SK-N-MC (cell line): ENCODE measurements at regions not wholly inside any gene's neighbourhood (a gene's known extent, or its start where the extent isn't known, plus 50 kb on each side); places are given as distances from the start of the nearest gene placed in this dataset.
"Not testable (repeated sequence)": the region's sequence is repeated elsewhere in the genome, so short reads cannot be mapped to it uniquely, and the experiment has no call there.

ENCODE experiments used
- DNase-seq: peaks from one replicate; pipeline ENCODE4 v3.0.0-alpha.2; 2011; ENCODE audit warnings: low read depth, low spot score
- H3K27ac ChIP-seq: fragments of 200-600 bp; sonication (generic); 2 replicates; pipeline ENCODE4 v1.5.1; 2016; ENCODE audit warnings: mixed run types
- H3K36me3 ChIP-seq: fragments of 200-600 bp; sonication (generic); 2 replicates; pipeline ENCODE4 v1.6.1; 2017; ENCODE audit warnings: antibody characterized with exemption, low read length, mixed read lengths; ENCODE audit not compliant: insufficient read depth
- H3K4me3 ChIP-seq: fragments of 200-600 bp; sonication (generic); 2 replicates; pipeline ENCODE4 v1.5.1; 2016
- H3K9ac ChIP-seq: fragments of 200-600 bp; sonication (generic); 2 replicates; pipeline ENCODE4 v1.8.0; 2017; ENCODE audit warnings: mixed run types, mixed read lengths; ENCODE audit not compliant: insufficient read length
- H3K9me3 ChIP-seq: fragments of 200-600 bp; sonication (generic); 2 replicates; pipeline ENCODE4 v1.6.1; 2017; ENCODE audit warnings: low read depth, mild to moderate bottlenecking, antibody characterized with exemption, low read length, moderate library complexity, mixed read lengths
- EZH2 ChIP-seq: fragments of 200-600 bp; sonication (generic); IDR thresholded peaks from one replicate; pipeline ENCODE4 v1.6.1; 2017; ENCODE audit warnings: antibody characterized with exemption
- FOXP2 ChIP-seq: optimal IDR thresholded peaks from 2 replicates; pipeline ENCODE3; 2011; ENCODE audit warnings: mild to moderate bottlenecking, moderate library complexity; ENCODE audit not compliant: insufficient read depth; ENCODE audit errors: extremely low read length, control extremely low read depth
- POLR2AphosphoS5 ChIP-seq: IDR thresholded peaks from 2 replicates; pipeline ENCODE4 v1.6.1; 2012; ENCODE audit warnings: mild to moderate bottlenecking, low read depth, low read length, borderline replicate concordance

DNA sequence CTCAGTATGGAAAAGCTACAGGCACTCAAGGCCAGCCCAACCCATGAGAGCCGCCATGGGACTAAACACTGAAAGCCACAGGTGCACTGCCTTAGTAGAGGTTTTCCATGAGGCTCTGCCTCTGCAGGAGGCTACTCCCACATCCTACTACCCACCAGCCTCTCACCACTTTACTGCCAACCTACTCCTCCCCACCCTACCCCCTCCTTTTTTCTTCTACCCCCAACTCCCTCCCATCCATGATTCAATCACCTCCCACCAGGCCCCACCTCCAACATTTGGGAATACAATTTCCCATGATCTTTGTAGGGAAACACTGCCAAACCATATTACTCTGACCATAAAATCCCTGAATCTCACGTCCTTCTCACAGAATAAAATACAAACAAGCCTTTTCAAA, 101.6 kb upstream of the CTSV start:
- Histone ChIP-seq H3K9ac (no peak overlapping the region), H3K9me3 (no peaks in the 10 kb centered on the region), H3K36me3 (no peaks in the 10 kb centered on the region), H3K4me3 (no peak overlapping the region), H3K27ac (no peak overlapping the region)
- DNase-seq, result no peak
- TF ChIP-seq POLR2AphosphoS5 (no peak), EZH2 (no peak), FOXP2 (no peak)

DNA sequence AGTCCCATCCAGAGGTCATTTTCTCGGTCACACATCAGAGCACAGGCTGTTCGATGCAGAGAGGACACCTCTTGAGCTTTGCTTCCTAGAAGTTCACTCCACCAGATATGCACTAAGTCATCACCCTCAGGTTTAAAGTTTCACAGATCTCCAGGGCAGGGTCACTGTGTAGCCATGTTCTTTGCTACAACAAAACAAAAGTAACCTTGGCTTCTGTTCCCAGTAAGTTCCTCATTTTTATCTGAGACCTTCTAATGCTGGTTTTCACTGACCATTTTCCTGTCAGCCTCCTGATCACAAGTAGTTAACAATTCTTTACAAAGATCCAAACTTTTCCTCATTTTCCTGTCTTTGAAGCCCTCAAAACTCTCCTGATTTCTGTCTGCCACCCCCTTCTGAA, 97.5 kb upstream of the CTSV start:
- H3K9ac ChIP-seq, result no peak overlapping the region
- H3K9me3 ChIP-seq, result no peaks in the 10 kb centered on the region
- no peak overlapping the region for H3K27ac ChIP-seq
- DNase-seq, result no peak
- TF ChIP-seq POLR2AphosphoS5 (no peak), EZH2 (no peak), FOXP2 (no peak)
- no peaks in the 10 kb centered on the region for H3K36me3 ChIP-seq
- no peak overlapping the region for H3K4me3 ChIP-seq

DNA sequence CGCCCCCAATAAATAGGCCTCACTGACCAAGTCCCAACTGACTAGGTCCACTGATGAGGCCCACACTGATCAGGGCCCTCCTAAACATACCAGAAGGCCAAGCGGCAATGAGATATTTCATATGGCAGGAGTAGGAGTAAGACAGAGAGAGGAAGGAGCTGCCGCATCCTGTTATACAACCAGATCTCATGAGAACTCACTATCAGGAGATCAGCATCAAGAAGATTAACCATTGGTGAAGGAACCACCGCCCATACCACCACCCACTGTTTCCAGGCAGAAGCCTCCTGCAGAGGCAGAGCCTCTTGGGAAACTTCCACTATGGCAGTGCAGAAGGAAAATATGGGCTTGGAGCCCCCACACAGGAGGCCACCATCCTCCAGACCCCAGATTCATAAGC, 95.0 kb upstream of the CTSV start:
- H3K9me3 ChIP-seq, H3K27ac ChIP-seq, DNase-seq, H3K4me3 ChIP-seq, H3K36me3 ChIP-seq, H3K9ac ChIP-seq: not testable (repeated sequence)

DNA sequence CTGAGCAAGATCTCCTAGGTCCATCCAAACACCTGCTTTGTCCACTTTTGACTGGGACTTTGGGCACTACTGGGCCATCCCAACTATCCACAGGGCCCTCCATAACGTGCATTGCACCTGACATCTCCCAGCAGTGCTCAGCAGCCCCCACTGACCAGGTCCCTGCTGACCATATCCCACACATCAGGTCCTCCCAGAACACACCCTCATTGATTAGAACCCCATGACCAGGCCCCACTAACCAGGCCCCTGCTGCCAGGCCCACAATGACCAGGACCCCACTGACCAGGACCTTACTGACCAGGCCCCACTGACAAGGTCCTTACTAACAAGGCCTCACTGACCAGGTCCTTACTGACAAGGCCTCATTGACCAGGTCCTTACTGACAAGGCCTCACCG, 93.9 kb upstream of the CTSV start:
- DNase-seq, result no peak
- Histone ChIP-seq H3K9me3 (no peaks in the 10 kb centered on the region), H3K9ac (no peak overlapping the region), H3K4me3 (no peak overlapping the region), H3K27ac (no peak overlapping the region), H3K36me3 (no peaks in the 10 kb centered on the region)
- TF ChIP-seq EZH2, result no peak
- no peak for TF ChIP-seq FOXP2
- no peak for TF ChIP-seq POLR2AphosphoS5

DNA sequence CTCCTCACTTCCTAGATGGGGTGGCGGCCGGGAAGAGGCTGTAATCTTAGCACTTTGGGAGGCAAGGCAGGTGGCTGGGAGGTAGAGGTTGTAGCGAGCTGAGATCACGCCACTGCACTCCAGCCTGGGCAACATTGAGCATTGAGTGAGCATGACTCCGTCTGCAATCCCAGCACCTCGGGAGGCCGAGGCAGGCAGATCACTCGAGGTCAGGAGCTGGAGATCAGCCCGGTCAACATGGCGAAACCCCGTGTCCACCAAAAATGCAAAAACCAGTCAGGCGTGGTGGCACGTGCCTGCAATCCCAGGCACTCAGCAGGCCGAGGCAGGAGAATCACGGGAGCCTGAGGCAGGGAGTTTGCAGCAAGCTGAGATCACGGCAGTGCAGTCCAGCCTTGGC, 91.9 kb upstream of the CTSV start:
- not testable (repeated sequence) for H3K9me3 ChIP-seq, H3K36me3 ChIP-seq, DNase-seq, H3K4me3 ChIP-seq, H3K9ac ChIP-seq, H3K27ac ChIP-seq

DNA sequence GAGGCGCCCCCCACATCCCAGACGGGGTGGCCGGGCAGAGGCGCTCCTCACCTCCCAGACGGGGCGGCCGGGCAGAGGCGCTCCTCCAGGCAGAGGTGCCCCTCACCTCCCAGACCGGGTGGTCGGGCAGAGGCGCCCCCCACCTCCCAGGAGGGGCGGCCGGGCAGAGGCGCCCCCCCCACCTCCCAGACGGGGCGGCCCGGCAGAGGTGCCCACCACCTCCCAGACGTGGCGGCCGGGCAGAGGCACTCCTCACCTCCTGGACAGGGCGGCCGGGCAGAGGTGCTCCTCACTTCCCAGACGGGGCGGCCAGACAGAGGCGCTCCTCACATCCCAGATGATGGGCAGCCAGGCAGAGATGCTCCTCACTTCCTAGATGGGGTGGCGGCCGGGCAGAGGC, 91.4 kb upstream of the CTSV start:
- not testable (repeated sequence) for H3K9ac ChIP-seq, H3K9me3 ChIP-seq, H3K27ac ChIP-seq, DNase-seq, H3K36me3 ChIP-seq, H3K4me3 ChIP-seq

DNA sequence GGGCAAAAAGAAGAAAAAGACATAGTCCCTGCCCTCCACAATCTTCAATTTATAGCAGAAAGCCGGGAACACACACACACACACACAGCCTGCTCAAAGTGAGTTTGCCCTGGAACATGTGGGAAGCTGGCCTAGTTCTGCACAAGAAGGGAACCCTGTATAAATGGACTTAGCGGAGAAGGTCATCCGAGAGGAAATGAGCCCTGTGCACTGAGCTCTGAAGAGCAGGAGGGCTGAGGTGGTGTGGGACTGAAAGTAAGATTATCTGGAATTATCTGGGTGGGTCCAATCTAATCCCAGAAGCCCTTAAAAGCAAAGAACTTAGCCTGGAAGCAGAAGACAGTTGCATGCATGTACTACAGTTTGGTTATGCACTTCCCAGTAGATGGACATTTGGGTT, 90.0 kb upstream of the CTSV start:
- Histone ChIP-seq H3K9ac (no peak overlapping the region), H3K36me3 (no peaks in the 10 kb centered on the region)

DNA sequence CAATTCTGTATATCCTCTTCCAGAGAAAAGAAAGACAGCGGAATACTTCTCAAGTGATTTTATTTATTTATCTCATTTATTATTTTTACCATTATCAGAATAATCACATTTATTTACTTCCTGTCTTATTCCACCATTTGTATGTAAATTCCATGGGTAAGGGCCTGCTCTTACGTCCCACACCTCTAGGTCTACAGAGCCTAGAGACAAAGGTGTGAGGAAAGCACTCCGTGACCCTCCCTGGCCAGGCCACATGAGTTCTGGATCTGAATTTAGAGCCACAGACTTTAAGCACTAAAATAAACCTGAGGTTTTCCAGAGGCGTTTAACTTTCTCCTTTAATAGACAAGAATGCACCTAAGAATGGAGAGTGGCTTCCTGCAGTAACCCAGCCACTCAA, 85.3 kb upstream of the CTSV start:
- no peaks in the 10 kb centered on the region for H3K36me3 ChIP-seq
- H3K27ac ChIP-seq, result no peak overlapping the region
- no peak for TF ChIP-seq FOXP2
- TF ChIP-seq POLR2AphosphoS5, result no peak
- TF ChIP-seq EZH2, result no peak
- DNase-seq, result no peak
- H3K4me3 ChIP-seq, result no peak overlapping the region
- no peak overlapping the region for H3K9ac ChIP-seq
- H3K9me3 ChIP-seq, result no peaks in the 10 kb centered on the region

More for the DNA sequence above, 90.0 kb upstream of the CTSV start:
- TF ChIP-seq EZH2 (no peak), FOXP2 (no peak), POLR2AphosphoS5 (no peak)
- no peak overlapping the region for H3K27ac ChIP-seq
- H3K4me3 ChIP-seq, result no peak overlapping the region
- H3K9me3 ChIP-seq, result no peaks in the 10 kb centered on the region
- DNase-seq, result no peak

DNA sequence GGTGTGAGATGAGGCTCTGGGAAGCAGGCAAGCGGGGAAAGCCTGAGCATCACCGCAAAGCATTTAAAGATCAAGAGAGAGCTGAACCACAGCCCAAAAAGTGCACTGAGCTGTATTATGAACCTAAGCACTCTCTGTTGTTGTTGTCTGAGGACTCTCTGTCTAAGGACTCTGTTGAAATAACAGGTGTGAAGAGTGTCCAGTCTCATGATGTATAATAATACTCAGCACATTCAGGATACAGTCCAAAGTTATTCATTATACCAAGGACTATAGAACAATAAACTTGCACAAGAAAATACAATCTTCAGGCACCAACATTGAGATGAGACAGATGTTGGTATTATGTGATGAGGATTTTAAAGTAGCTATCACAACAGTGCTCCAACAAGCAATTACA, 71.8 kb upstream of the CTSV start:
- Histone ChIP-seq H3K27ac (no peak overlapping the region), H3K9me3 (no peaks in the 10 kb centered on the region), H3K9ac (no peak overlapping the region), H3K36me3 (no peaks in the 10 kb centered on the region), H3K4me3 (no peak overlapping the region)
- DNase-seq, result no peak
- no peak for TF ChIP-seq FOXP2
- no peak for TF ChIP-seq EZH2
- TF ChIP-seq POLR2AphosphoS5, result no peak

DNA sequence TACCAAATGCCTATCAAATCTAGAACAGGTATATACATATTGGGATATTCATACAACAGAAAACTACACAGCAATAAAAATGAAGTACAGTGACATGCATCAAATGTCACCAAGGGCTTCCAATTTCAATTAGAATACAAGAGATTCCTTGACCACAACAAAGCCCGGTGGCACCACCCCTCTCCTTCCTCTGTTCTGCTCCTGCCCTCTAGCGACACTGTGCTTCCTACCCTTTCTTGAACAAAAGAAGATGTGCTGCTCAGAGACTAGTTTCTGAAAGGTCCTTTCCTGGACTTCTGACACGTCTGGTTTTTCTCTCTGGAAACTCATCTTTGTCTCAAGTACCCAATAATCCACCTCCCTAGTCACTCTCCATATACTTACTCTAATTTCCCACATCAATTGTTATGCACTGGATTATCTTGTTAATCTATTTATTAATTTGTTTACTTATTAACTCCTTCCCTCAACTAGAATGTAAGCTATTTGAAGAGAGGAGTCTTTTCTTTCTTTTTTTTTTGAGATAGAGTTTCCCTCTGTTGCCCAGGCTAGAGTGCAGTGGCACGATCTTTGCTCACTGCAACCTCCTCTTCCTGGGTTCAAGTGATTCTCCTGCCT, 70.4 kb upstream of the CTSV start:
- DNase-seq, result peak; percentile 2

DNA sequence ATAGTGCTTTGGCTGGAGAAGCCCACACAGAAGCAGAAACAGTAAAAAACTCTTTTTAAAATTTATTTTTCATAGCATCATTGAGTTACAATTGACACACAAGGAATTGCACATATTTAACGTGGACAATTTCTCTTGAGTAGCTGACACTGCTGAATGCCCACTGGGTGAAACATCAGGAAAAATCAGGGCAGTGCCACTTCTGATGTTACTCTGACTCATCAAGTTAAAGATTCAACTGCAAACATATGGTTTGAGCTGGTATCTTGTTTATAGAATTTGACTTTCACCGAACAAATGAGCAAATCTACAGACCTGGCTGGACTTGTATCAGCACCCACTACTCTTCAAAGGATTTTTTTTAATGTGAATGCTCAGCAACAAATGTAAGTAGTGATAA, 66.3 kb upstream of the CTSV start:
- not testable (repeated sequence) for H3K27ac ChIP-seq, H3K9me3 ChIP-seq, H3K36me3 ChIP-seq, H3K9ac ChIP-seq, DNase-seq, H3K4me3 ChIP-seq

More for the DNA sequence above, 70.4 kb upstream of the CTSV start:
- Histone ChIP-seq H3K9ac (no peak overlapping the region), H3K27ac (no peak overlapping the region), H3K36me3 (no peaks in the 10 kb centered on the region), H3K4me3 (no peak overlapping the region), H3K9me3 (no peaks in the 10 kb centered on the region)
- TF ChIP-seq FOXP2, result no peak
- no peak for TF ChIP-seq POLR2AphosphoS5
- TF ChIP-seq EZH2, result no peak

DNA sequence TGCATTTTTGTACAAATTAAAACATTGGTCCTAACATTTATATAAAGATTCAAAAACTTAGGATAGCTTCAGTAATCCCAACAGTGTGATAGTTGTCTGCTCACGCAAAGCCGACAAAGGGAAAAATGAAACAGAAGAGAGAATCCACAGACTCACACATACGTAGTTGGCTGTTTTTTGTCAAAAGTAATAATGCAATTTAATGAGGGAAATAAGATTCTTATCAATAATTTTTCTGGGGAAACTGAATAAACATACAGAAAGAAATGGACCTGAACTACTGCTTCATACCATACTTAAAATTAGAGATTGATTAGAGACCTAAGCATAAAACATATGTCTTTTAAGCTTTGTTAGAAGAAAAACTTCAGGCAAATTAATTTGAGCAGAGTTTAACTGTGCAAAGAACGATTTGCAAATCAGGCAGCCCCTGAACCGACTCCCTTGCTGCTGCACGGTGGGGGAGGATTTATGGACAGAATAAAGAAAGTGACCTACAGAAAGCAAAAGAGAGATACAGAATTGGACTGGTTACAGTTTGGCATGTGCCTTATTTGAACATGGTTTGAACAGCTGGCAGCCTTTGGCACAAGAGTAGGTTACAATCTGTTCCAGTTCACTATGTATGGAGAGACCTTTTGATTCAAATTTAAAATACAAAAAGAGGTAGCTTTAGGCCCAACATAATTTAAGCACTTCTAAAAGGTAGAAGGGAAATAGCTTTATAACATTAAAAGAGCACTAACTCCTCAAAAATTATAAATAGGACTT, 64.9 kb upstream of the CTSV start:
- not testable (repeated sequence) for H3K36me3 ChIP-seq, H3K9me3 ChIP-seq, DNase-seq, H3K27ac ChIP-seq, H3K9ac ChIP-seq, H3K4me3 ChIP-seq

DNA sequence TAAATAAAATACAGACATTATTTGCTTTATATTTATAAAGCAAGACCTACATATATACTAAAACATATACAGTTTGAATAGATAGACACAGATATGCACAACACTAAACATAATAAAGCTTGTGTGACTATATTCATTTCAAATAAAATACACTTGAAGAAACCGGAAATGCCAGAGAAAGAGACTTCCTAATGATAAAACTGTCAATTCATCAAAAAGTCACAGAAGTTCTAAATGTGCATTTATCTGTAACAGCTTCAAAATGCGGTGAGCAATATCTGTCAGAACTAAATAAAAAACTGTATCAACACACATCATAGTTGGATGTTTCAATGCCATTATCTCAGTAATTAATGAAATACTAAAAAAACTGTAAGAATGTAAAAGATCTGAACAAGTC, 60.6 kb upstream of the CTSV start:
- not testable (repeated sequence) for H3K9me3 ChIP-seq

More for the DNA sequence above, 60.6 kb upstream of the CTSV start:
- not testable (repeated sequence) for H3K36me3 ChIP-seq, DNase-seq, H3K9ac ChIP-seq, H3K27ac ChIP-seq, H3K4me3 ChIP-seq
